H1 (cell line): ENCODE measurements at regions not wholly inside any gene's neighbourhood (a gene's known extent, or its start where the extent isn't known, plus 50 kb on each side); places are given as distances from the start of the nearest gene placed in this dataset.

Source experiments
- ASH2L ChIP-seq: fragments of 200-600, 300-600 bp; sonication (generic); IDR thresholded peaks from one replicate; pipeline ENCODE4 v1.7.1; 2017; ENCODE audit warnings: low read length
- BRCA1 ChIP-seq: IDR thresholded peaks from 2 replicates; pipeline ENCODE4 v1.6.1; 2012; ENCODE audit warnings: low read depth, low read length, improper control_type of control experiment
- CHD1 ChIP-seq: IDR thresholded peaks from 2 replicates; pipeline ENCODE4 v1.6.1; 2012; ENCODE audit warnings: low read depth, low read length, improper control_type of control experiment
- CHD2 ChIP-seq: IDR thresholded peaks from 2 replicates; pipeline ENCODE4 v1.6.1; 2012; ENCODE audit warnings: low read length, improper control_type of control experiment
- CHD7 ChIP-seq: fragments of 300-600 bp; sonication (generic); IDR thresholded peaks from 2 replicates; pipeline ENCODE4 v1.7.1; 2012; ENCODE audit warnings: low read length, moderate library complexity, mild to moderate bottlenecking, inconsistent platforms; ENCODE audit not compliant: insufficient replicate concordance
- CREB1 ChIP-seq: IDR thresholded peaks from 2 replicates; pipeline ENCODE4 v1.6.1; 2012; ENCODE audit warnings: inconsistent platforms
- MAFK ChIP-seq: IDR thresholded peaks from 2 replicates; pipeline ENCODE4 v1.6.1; 2012; ENCODE audit warnings: low read depth, mild to moderate bottlenecking, improper control_type of control experiment, low read length
- MAX ChIP-seq: IDR thresholded peaks from 2 replicates; pipeline ENCODE4 v1.6.1; 2012; ENCODE audit warnings: inconsistent platforms
- RNF2 ChIP-seq: fragments of 200-900, 300-1000 bp; sonication (generic); IDR thresholded peaks from 2 replicates; pipeline ENCODE4 v1.7.1; 2016; ENCODE audit warnings: borderline replicate concordance, low read depth, mild to moderate bottlenecking, antibody characterized with exemption, low read length; ENCODE audit not compliant: poor library complexity, severe bottlenecking; ENCODE audit errors: missing control alignments
- SRF ChIP-seq: IDR thresholded peaks from 2 replicates; pipeline ENCODE4 v1.6.1; 2011; ENCODE audit warnings: mild to moderate bottlenecking, low read depth, low read length, moderate library complexity
- SUZ12 ChIP-seq: fragments of 200-600 bp; sonication (generic); IDR thresholded peaks from 2 replicates; pipeline ENCODE4 v1.6.1; 2012; ENCODE audit warnings: mild to moderate bottlenecking, inconsistent platforms, low read length, moderate library complexity, mixed read lengths
- YY1 ChIP-seq: IDR thresholded peaks from 2 replicates; pipeline ENCODE4 v1.6.1; 2011; ENCODE audit warnings: low read depth, mild to moderate bottlenecking, low read length

GRCh38 chr5:147101659-147102369 is 133.0 kb upstream of the STK32A start (continued):
- TF ChIP-seq CHD7 (no peak), MAX (no peak), YY1 (no peak), BRCA1 (no peak), SUZ12 (no peak), MAFK (no peak), CHD2 (no peak), CREB1 (no peak), RNF2 (no peak), SRF (no peak), CHD1 (no peak), ASH2L (no peak)
